Right lobe of liver (tissue), 4 donors: ENCODE measurements at regions not wholly inside any gene's neighbourhood (a gene's known extent, or its start where the extent isn't known, plus 50 kb on each side); places are given as distances from the start of the nearest gene placed in this dataset.

Source experiments
- POLR2A ChIP-seq: fragments of 450-650 bp; IDR thresholded peaks from one replicate; pipeline ENCODE4 v1.6.1; 2017; ENCODE audit warnings: antibody characterized with exemption, mild to moderate bottlenecking
- TF ChIP-seq, protein P1 (sequence below), 4 donors: fragments of 200-600 bp in 3 of 4; fragments of 450-650 bp in 1 of 4; IDR thresholded peaks; one replicate each; pipeline versions ENCODE4 v1.5.1 to v1.8.0; 2016 to 2022; ENCODE audit warnings: antibody characterized with exemption in 4 of 4, mild to moderate bottlenecking in 2 of 4
- donor health status: DM: no; HTN: no; CAD: no.
- donor health status: DM: no; HTN: no; CAD: no.
- donor health status: DM: no; HTN: yes; CAD: no.

DNA sequence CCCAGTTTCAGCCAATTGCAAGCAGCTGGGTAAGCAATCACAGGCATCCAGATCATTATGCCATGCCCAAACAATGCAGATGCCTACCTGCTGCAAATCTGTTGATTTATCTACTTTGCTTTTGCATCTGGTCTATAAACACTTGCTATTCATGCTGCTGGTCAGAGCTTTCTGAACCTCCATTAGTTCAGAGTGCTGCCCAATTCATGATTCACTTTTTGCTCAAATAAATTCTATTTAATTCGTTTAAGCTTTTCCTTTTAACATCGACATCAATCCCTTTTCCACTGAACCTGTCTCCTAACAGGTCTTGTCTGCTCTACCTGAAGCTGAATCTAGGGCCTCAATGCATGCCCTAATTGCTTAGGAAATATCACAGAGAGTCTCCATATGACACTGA is 99.4 kb upstream of the C1orf87 start:
- TF ChIP-seq, protein P1, sequence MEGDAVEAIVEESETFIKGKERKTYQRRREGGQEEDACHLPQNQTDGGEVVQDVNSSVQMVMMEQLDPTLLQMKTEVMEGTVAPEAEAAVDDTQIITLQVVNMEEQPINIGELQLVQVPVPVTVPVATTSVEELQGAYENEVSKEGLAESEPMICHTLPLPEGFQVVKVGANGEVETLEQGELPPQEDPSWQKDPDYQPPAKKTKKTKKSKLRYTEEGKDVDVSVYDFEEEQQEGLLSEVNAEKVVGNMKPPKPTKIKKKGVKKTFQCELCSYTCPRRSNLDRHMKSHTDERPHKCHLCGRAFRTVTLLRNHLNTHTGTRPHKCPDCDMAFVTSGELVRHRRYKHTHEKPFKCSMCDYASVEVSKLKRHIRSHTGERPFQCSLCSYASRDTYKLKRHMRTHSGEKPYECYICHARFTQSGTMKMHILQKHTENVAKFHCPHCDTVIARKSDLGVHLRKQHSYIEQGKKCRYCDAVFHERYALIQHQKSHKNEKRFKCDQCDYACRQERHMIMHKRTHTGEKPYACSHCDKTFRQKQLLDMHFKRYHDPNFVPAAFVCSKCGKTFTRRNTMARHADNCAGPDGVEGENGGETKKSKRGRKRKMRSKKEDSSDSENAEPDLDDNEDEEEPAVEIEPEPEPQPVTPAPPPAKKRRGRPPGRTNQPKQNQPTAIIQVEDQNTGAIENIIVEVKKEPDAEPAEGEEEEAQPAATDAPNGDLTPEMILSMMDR (IDR thresholded peaks at IDR 0.05), result no peak
- no peak for TF ChIP-seq POLR2A
